ENCODE measurements at regions not wholly inside any gene's neighbourhood (a gene's known extent, or its start where the extent isn't known, plus 50 kb on each side); places are given as distances from the start of the nearest gene placed in this dataset.
"Not testable (repeated sequence)": the region's sequence is repeated elsewhere in the genome, so short reads cannot be mapped to it uniquely, and the experiment has no call there.

GRCh38 chr13:67914535-67914934, 684.4 kb upstream of the PCDH9 start:
- dilution Hi-C loops (cut with MboI; ENCODE audit: extremely low pct_ligation_motif_present, low sequenced_read_pairs), result no loop called here
- Histone ChIP-seq H3K27me3 (ENCODE audit: control insufficient read depth, extremely low read depth, insufficient read depth, low read length) (no peaks in the 10 kb centered on the region), H3K4me1 (ENCODE audit: control insufficient read depth, extremely low read depth, insufficient read depth, low read length) (no peaks in the 10 kb centered on the region), H2AFZ (ENCODE audit: control insufficient read depth, low read length) (no peak overlapping the region), H4K20me1 (ENCODE audit: control insufficient read depth, extremely low read depth, insufficient read depth, low read length) (no peaks in the 10 kb centered on the region), H3K27ac (ENCODE audit: control insufficient read depth, insufficient read depth, low read length) (no peak overlapping the region), H3K4me2 (ENCODE audit: control insufficient read depth, extremely low read depth, insufficient read depth, low read depth, low read length) (no peak overlapping the region), H3K9ac (ENCODE audit: control insufficient read depth, extremely low read depth, insufficient read depth, low read length) (no peak overlapping the region), H3K9me3 (ENCODE audit: control insufficient read depth, low read depth, low read length) (no peaks in the 10 kb centered on the region), H3K36me3 (ENCODE audit: control insufficient read depth in 2 of 2, extremely low read depth in 1 of 2, insufficient read depth in 2 of 2, low read length in 2 of 2) (no peaks in the 10 kb centered on the region), H3K79me2 (ENCODE audit: control insufficient read depth, insufficient read depth, low read length) (no peaks in the 10 kb centered on the region), H3K4me3 (ENCODE audit: control insufficient read depth in 2 of 3, extremely low read depth in 1 of 3, insufficient read depth in 2 of 3, low read depth in 1 of 3, low read length in 3 of 3) (no peak overlapping the region), H3K9me1 (ENCODE audit: control insufficient read depth, extremely low read depth, insufficient read depth, low read length) (no peaks in the 10 kb centered on the region)
- no peak for FAIRE-seq
- DNase-seq (ENCODE audit: low read depth, low spot score), result no peak
- TF ChIP-seq EZH2 (IDR thresholded peaks at IDR 0.05; ENCODE audit: low read length), result no peak
- no peak for TF ChIP-seq CTCF (optimal IDR thresholded peaks at IDR 0.05 in 1 of 3, IDR thresholded peaks at IDR 0.05 in 1 of 3, conservative IDR thresholded peaks at IDR 0.05 in 1 of 3; ENCODE audit: extremely low read depth in 1 of 3, insufficient read depth in 2 of 3, low read length in 3 of 3)

GRCh38 chr13:67902960-67903359, 672.8 kb upstream of the PCDH9 start:
- H3K4me3 ChIP-seq (ENCODE audit: control insufficient read depth in 2 of 3, extremely low read depth in 1 of 3, insufficient read depth in 2 of 3, low read depth in 1 of 3, low read length in 3 of 3); H4K20me1 ChIP-seq (ENCODE audit: control insufficient read depth, extremely low read depth, insufficient read depth, low read length); H3K79me2 ChIP-seq (ENCODE audit: control insufficient read depth, insufficient read depth, low read length); H2AFZ ChIP-seq (ENCODE audit: control insufficient read depth, low read length); H3K4me1 ChIP-seq (ENCODE audit: control insufficient read depth, extremely low read depth, insufficient read depth, low read length); H3K4me2 ChIP-seq (ENCODE audit: control insufficient read depth, extremely low read depth, insufficient read depth, low read depth, low read length); H3K27ac ChIP-seq (ENCODE audit: control insufficient read depth, insufficient read depth, low read length); H3K9me3 ChIP-seq (ENCODE audit: control insufficient read depth, low read depth, low read length); dilution Hi-C loops (cut with MboI; ENCODE audit: extremely low pct_ligation_motif_present, low sequenced_read_pairs); DNase-seq (ENCODE audit: low read depth, low spot score); H3K9me1 ChIP-seq (ENCODE audit: control insufficient read depth, extremely low read depth, insufficient read depth, low read length); H3K36me3 ChIP-seq (ENCODE audit: control insufficient read depth in 2 of 2, extremely low read depth in 1 of 2, insufficient read depth in 2 of 2, low read length in 2 of 2); H3K27me3 ChIP-seq (ENCODE audit: control insufficient read depth, extremely low read depth, insufficient read depth, low read length); H3K9ac ChIP-seq (ENCODE audit: control insufficient read depth, extremely low read depth, insufficient read depth, low read length); FAIRE-seq: not testable (repeated sequence)

DNA sequence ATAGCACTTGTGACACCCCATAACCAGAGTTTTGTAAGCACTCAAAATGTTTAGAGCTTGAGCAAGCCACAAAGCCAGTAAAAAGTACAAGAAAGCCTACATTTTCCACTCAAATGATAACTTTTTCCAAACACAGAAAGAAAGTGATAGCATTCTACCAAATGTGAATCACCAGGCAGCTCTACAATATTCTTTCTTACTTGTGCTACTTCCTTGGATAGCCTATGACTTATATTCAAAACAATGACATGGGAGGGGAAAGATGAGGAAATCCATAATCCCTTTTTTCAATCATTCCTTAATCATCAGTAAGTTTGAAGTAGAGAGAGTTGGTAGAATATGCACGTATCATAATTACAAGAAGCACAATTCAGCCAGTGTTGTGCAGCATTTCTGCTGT, 650.8 kb upstream of the PCDH9 start:
- dilution Hi-C loops (cut with MboI; ENCODE audit: extremely low pct_ligation_motif_present, low sequenced_read_pairs), result no loop called here
- no peaks in the 10 kb centered on the region for H3K36me3 ChIP-seq (ENCODE audit: control insufficient read depth in 2 of 2, extremely low read depth in 1 of 2, insufficient read depth in 2 of 2, low read length in 2 of 2)
- no peak overlapping the region for H3K4me2 ChIP-seq (ENCODE audit: control insufficient read depth, extremely low read depth, insufficient read depth, low read depth, low read length)
- H3K9me3 ChIP-seq (ENCODE audit: control insufficient read depth, low read depth, low read length), result peaks cover 6% of the 10 kb centered on the region
- no peak for FAIRE-seq
- no peak overlapping the region for H3K27ac ChIP-seq (ENCODE audit: control insufficient read depth, insufficient read depth, low read length)
- H3K9ac ChIP-seq (ENCODE audit: control insufficient read depth, extremely low read depth, insufficient read depth, low read length), result no peak overlapping the region
- no peak for DNase-seq (ENCODE audit: low read depth, low spot score)
- H3K4me3 ChIP-seq (ENCODE audit: control insufficient read depth in 2 of 3, extremely low read depth in 1 of 3, insufficient read depth in 2 of 3, low read depth in 1 of 3, low read length in 3 of 3), result no peak overlapping the region
- H2AFZ ChIP-seq (ENCODE audit: control insufficient read depth, low read length), result no peak overlapping the region
- H4K20me1 ChIP-seq (ENCODE audit: control insufficient read depth, extremely low read depth, insufficient read depth, low read length), result no peaks in the 10 kb centered on the region
- H3K79me2 ChIP-seq (ENCODE audit: control insufficient read depth, insufficient read depth, low read length), result no peaks in the 10 kb centered on the region
- H3K9me1 ChIP-seq (ENCODE audit: control insufficient read depth, extremely low read depth, insufficient read depth, low read length), result no peaks in the 10 kb centered on the region
- no peaks in the 10 kb centered on the region for H3K27me3 ChIP-seq (ENCODE audit: control insufficient read depth, extremely low read depth, insufficient read depth, low read length)
- H3K4me1 ChIP-seq (ENCODE audit: control insufficient read depth, extremely low read depth, insufficient read depth, low read length), result no peaks in the 10 kb centered on the region
- no peak for TF ChIP-seq CTCF (optimal IDR thresholded peaks at IDR 0.05 in 1 of 3, IDR thresholded peaks at IDR 0.05 in 1 of 3, conservative IDR thresholded peaks at IDR 0.05 in 1 of 3; ENCODE audit: extremely low read depth in 1 of 3, insufficient read depth in 2 of 3, low read length in 3 of 3)
- TF ChIP-seq EZH2 (IDR thresholded peaks at IDR 0.05; ENCODE audit: low read length), result no peak

Data from keratinocyte (primary cell).